GM12874 (cell line): ENCODE measurements at regions not wholly inside any gene's neighbourhood (a gene's known extent, or its start where the extent isn't known, plus 50 kb on each side); places are given as distances from the start of the nearest gene placed in this dataset.

Source experiments
- CTCF ChIP-seq: IDR thresholded peaks from 2 replicates; pipeline ENCODE4 v1.5.1; 2011; ENCODE audit warnings: low read depth, mild to moderate bottlenecking, control low read depth, low read length, moderate library complexity; ENCODE audit not compliant: insufficient read depth

DNA sequence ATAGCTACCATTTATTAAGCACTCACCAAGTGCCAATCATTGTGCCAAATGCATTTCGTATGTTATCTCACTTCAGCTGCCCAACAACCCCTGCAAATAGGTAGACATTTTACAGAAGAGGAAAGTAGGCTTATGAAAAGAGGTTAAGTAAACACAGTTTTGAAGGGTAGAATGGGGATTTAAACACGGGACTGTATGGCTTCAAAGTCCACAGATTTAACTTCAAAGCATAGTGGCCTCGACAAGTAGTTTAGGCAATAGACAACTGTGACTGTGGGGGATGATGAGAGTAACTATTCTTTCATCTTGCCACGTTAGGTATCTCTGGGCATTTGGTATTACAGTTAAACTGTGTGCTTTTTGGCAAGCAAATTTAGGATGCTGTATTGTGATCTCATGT is 266.8 kb upstream of the SRRM4 start:
- no peak for TF ChIP-seq CTCF

DNA sequence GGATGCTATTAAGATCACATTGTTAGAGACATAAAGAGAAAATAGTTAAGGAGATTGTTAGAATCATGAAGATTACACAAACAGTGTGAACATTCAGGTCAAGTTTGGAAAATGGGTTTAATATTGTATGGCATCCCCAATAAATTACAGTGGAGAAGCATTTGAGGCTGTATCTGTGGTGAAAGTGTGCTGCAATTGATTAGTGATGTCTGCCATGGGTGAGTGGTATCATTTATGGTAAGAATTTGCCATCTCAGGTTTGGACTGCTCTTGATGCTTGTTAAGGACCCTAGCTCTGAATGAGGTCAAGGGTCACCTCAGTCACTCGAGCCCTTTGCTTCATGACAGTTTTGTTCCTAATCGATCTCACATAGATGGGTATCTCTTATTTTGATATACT is 265.7 kb upstream of the SRRM4 start:
- TF ChIP-seq CTCF = no peak

DNA sequence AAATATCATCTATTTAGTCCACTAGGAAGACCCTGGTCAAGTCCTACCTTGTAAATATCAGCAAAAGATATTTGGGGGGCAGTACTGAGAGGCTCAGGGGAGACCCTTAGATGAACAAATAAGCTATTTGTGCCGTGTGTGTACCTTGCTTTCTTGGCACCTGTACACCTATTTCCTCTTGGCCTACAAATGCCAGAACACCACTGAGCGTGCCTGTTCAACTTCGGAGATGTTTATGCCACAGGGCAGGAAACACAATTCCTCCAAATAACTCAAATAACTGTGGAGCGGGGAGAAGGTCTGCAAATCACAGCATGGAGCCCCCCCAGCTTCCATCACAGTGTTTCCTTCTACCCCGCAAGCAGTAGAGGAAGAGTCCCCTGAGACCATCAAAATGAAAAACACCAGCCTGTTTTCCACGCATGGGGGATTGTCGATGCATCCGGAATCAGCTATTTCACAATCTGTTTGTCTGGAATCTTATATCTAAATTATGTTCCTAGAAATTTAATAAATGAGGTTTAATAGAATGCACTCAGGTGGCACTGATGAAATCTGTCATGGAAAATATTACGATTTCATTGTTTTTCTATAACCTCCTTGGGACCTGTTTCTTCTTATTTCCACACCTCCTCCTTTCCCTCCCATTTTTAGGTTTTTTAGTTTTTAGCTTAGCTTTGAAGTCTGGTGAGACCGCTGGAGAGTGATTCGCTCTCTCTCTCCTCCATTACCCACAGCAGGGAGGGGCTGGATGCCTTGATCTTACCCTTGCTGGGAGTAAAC is 254.0 kb upstream of the SRRM4 start:
- TF ChIP-seq CTCF = no peak

- TF ChIP-seq CTCF = no peak
Measured at GRCh38 chr12:118727979-118728366, 253.4 kb upstream of the SRRM4 start.

DNA sequence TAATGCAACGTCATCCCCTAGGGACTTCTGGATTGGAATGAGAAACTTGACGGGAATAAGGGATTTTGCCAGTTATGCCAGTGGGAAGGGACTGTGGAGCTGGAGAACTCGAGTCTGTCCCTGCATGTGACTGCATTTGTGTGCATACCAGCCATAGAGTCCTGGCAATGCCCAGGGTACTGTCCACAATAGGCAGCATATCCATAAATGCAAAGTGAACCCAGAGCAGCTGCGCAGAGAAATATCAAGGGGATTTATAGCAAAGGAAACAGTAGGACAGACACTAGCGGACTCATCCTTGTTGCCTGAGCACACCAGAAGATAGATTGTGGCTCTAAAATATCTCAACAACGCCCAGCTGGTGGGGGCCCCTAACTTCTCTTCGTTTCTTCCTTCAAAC is 247.1 kb upstream of the SRRM4 start:
- TF ChIP-seq CTCF = no peak

DNA sequence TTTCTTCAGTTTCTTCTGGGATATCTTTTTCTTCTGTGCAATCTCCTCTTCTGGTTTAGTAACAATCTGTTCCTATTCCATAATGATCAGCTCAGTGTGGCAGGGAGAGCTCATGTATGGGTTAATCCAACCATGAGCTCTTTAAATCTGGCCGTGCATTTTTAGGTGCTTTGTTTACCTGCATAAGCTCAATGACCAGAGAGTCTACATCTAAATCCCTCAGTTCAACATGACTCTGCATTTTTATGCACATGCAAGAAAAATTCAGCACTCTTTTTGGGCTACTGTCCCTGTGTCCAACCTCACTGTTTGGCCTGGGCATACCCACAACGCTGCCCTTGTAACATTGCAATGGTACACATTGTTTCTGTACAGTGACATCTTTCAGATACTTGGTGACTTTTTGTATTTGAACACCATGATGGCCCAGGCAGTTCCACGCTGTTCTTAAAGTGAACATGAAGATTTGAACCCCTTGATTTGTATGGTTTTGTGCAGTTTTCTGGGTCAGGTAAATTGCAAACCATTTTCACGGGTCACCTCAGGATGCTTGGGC is 243.3 kb upstream of the SRRM4 start:
- no peak for TF ChIP-seq CTCF

DNA sequence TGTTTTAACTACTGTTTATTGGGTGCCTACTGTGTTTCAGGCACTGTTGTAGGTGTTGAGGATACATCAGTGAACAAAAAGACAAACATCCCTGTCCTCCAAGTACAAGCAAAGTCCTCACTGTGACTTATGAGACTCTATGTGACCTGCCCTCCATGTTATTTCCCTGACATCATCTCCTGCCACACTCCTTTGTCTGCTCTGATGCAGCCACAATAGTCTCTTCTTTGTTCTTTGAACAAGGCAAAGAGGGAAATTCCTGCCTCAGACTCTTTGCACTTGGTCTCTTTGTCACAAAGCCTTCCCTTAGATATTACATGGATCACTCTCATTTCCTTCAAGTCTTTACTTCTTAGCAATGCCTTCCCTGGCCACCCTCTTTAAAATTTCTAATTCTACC is 240.1 kb upstream of the SRRM4 start:
- TF ChIP-seq CTCF = no peak
